A549 (cell line): ENCODE measurements at regions not wholly inside any gene's neighbourhood (a gene's known extent, or its start where the extent isn't known, plus 50 kb on each side); places are given as distances from the start of the nearest gene placed in this dataset.

Experiments
- small RNA-seq, 6 experiments: library from RNA; depleted of rRNA; stranded (forward); fragments of <200 nt; gene quantifications; one replicate each; pipeline ENCODE3, GENCODE V24; 2012

Small RNA genes lying in the stretch of these regions (small RNA-seq; reads per million reads assigned to genes)
- gene AL078604.3, result 0 reads per million in 6 experiments
